Upper lobe of left lung (tissue), 6 donors: ENCODE measurements at regions not wholly inside any gene's neighbourhood (a gene's known extent, or its start where the extent isn't known, plus 50 kb on each side); places are given as distances from the start of the nearest gene placed in this dataset.

ENCODE experiments used
- ATAC-seq, 2 donors: fragments of 200-7000 bp; cut with Tn5 transposase; one replicate each; pipeline ENCODE4 v1.9.1; 2022; ENCODE audit warnings: mild to moderate bottlenecking in 2 of 2, moderate library complexity in 2 of 2; ENCODE audit not compliant: low FRiP score in 2 of 2
- DNase-seq, 2 donors: peaks; one replicate each; pipeline ENCODE4 v3.0.0-alpha.2; 2019 to 2020
- H3K27ac ChIP-seq, 4 donors: fragments of 200-600 bp; sonication (generic); one replicate each; pipeline ENCODE4 v1.5.1; 2016 to 2019
- H3K27me3 ChIP-seq, 4 donors: fragments of 200-600 bp; sonication (generic); one replicate each; pipeline ENCODE4 v1.5.1; 2017 to 2019
- H3K36me3 ChIP-seq, 4 donors: fragments of 200-600 bp; sonication (generic); one replicate each; pipeline ENCODE4 v1.5.1; 2016 to 2019
- H3K4me1 ChIP-seq, 4 donors: fragments of 200-600 bp; sonication (generic); one replicate each; pipeline ENCODE4 v1.5.1; 2018 to 2019
- H3K4me3 ChIP-seq, 4 donors: fragments of 200-600 bp; sonication (generic); one replicate each; pipeline ENCODE4 v1.5.1; 2017 to 2019; ENCODE audit warnings: mild to moderate bottlenecking in 2 of 4, moderate library complexity in 1 of 4
- H3K9me3 ChIP-seq, 4 donors: fragments of 200-600 bp; sonication (generic); one replicate each; pipeline ENCODE4 v1.5.1; 2018 to 2019
- EP300 ChIP-seq, 4 donors: sonication (generic); formaldehyde crosslinking; IDR thresholded peaks; one replicate each; pipeline ENCODE4 v1.5.1; 2017; ENCODE audit warnings: antibody characterized with exemption in 4 of 4, control low read depth in 2 of 4
- POLR2A ChIP-seq, 4 donors: fragments of 450-650 bp; IDR thresholded peaks; one replicate each; pipeline ENCODE4 v1.5.1; 2016 to 2017; ENCODE audit warnings: antibody characterized with exemption in 4 of 4, mild to moderate bottlenecking in 2 of 4
- POLR2AphosphoS5 ChIP-seq, 2 donors: sonication (generic); formaldehyde crosslinking; IDR thresholded peaks; one replicate each; pipeline ENCODE4 v1.5.1; 2017; ENCODE audit warnings: antibody characterized with exemption in 2 of 2
- WGBS, 2 donors: methylation state at CpG; one replicate each; pipeline ENCODE4 v1.1.5; 2017 to 2018; 5-methylcytosine and 5-hydroxymethylcytosine counted together
- TF ChIP-seq, protein P1 (sequence below), 6 experiments: fragments of 450-650 bp in 4 of 6; fragments of 200-600 bp in 2 of 6; sonication (generic) in 2 of 6; IDR thresholded peaks; one replicate each; pipeline ENCODE4 v1.5.1; 2016 to 2019; ENCODE audit warnings: antibody characterized with exemption in 6 of 6
- donor health status: DM: no; HTN: no; CAD: no; lungs with moderate emphysema.
- donor health status: DM: no; HTN: yes; CAD: no; lungs with severe emphysema.

DNA sequence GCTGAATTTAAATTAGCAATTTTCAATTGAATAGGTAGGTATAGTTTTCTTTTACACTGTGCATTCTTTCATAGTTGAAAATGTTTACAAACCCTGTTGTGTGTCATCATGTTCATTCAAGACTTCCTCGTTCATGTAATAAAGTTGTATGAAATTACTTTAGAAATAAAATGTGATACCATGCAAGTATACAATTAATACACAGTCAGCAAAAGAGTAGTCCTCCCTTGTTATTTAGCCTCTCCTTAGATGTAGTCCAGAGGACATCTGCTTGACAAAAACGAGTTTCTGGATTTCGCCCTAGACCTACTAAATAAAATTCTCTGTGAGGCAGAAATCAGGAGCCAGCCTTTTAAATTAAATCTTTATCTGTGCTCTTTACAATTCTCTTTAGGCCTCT is 231.6 kb downstream of the CXXC4 start:
- no peak for DNase-seq
- Histone ChIP-seq H3K4me3 (no peak overlapping the region), H3K27me3 (no peaks in the 10 kb centered on the region), H3K9me3 (no peaks in the 10 kb centered on the region), H3K36me3 (no peaks in the 10 kb centered on the region), H3K27ac (no peak overlapping the region), H3K4me1 (no peaks in the 10 kb centered on the region)
- no peak for ATAC-seq
- WGBS, 2 donors = 71 to 76% methylated on average over 3 of the region's 3 CpGs
- no peak for TF ChIP-seq POLR2AphosphoS5 (IDR thresholded peaks at IDR 0.05)
- TF ChIP-seq, protein P1, sequence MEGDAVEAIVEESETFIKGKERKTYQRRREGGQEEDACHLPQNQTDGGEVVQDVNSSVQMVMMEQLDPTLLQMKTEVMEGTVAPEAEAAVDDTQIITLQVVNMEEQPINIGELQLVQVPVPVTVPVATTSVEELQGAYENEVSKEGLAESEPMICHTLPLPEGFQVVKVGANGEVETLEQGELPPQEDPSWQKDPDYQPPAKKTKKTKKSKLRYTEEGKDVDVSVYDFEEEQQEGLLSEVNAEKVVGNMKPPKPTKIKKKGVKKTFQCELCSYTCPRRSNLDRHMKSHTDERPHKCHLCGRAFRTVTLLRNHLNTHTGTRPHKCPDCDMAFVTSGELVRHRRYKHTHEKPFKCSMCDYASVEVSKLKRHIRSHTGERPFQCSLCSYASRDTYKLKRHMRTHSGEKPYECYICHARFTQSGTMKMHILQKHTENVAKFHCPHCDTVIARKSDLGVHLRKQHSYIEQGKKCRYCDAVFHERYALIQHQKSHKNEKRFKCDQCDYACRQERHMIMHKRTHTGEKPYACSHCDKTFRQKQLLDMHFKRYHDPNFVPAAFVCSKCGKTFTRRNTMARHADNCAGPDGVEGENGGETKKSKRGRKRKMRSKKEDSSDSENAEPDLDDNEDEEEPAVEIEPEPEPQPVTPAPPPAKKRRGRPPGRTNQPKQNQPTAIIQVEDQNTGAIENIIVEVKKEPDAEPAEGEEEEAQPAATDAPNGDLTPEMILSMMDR (IDR thresholded peaks at IDR 0.05) = no peak
- TF ChIP-seq EP300 (IDR thresholded peaks at IDR 0.05) = no peak
- no peak for TF ChIP-seq POLR2A (IDR thresholded peaks at IDR 0.05)

GRCh38 chr4:104262678-104263077 is 232.0 kb downstream of the CXXC4 start:
- ATAC-seq = no peak
- H3K9me3 ChIP-seq = no peaks in the 10 kb centered on the region
- WGBS, 2 donors = 75 to 83% methylated on average over 2 of the region's 2 CpGs
- no peak for DNase-seq
- H3K4me1 ChIP-seq = no peaks in the 10 kb centered on the region
- H3K4me3 ChIP-seq = no peak overlapping the region
- H3K27me3 ChIP-seq = no peaks in the 10 kb centered on the region
- TF ChIP-seq POLR2A (IDR thresholded peaks at IDR 0.05) (no peak), POLR2AphosphoS5 (IDR thresholded peaks at IDR 0.05) (no peak), EP300 (IDR thresholded peaks at IDR 0.05) (no peak)
- TF ChIP-seq, protein P1 (IDR thresholded peaks at IDR 0.05) = no peak
- no peak overlapping the region for H3K27ac ChIP-seq
- no peaks in the 10 kb centered on the region for H3K36me3 ChIP-seq

DNA sequence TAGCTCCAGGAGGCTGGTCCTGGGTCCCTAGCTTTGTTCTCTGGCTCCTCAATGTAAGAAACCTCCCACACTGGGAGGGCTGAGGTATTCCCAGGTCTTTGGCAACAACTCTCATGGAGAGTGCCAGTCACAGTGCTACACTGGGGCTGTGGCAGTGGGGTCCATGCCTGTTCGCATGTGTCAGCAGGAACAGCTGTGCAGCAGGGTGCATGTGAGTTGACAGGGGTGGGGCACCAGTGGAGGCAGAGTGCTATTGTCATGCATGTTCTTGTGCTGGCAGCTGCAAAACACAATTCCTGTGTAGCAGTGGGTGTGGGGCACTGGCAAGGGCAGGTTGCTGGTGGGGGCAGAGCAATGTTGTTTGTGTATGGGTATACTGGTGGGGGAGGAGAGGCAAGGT is 246.0 kb downstream of the CXXC4 start:
- no peaks in the 10 kb centered on the region for H3K4me1 ChIP-seq
- H3K36me3 ChIP-seq = no peaks in the 10 kb centered on the region
- ATAC-seq (no peak), DNase-seq (no peak)
- no peak overlapping the region for H3K27ac ChIP-seq
- TF ChIP-seq POLR2AphosphoS5 (IDR thresholded peaks at IDR 0.05) (no peak), POLR2A (IDR thresholded peaks at IDR 0.05) (no peak), EP300 (IDR thresholded peaks at IDR 0.05) (no peak)
- TF ChIP-seq, protein P1 (IDR thresholded peaks at IDR 0.05) = no peak
- H3K27me3 ChIP-seq = no peaks in the 10 kb centered on the region
- H3K9me3 ChIP-seq = peaks cover 0 to 5% (median 0%) of the 10 kb centered on the region in 4 donors
- no peak overlapping the region for H3K4me3 ChIP-seq
- 75 to 100% methylated on average over 1 of the region's 1 CpG for WGBS, 2 donors

DNA sequence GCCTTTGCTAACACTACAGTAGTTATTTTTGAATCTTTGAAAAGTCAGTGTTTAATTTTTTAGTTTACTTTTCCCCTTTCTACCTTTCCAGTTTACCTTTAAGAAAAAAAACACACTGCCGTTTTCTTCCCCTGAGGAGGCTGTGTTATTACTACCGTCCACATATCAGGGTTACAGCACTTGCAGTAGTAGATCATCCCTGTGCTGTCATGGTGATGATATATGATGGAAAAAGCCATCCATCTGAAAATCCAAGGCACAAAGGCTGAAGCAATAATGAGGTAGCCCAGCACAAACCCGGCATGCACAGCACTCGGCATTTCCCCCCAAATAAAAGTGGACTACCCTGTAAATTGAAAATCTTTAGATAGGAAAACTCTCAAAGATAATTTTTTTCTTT is 258.7 kb downstream of the CXXC4 start:
- 33 to 39% methylated on average over 4 of the region's 4 CpGs for WGBS, 2 donors
- Histone ChIP-seq H3K27me3 (no peaks in the 10 kb centered on the region), H3K27ac (no peak overlapping the region), H3K9me3 (no peaks in the 10 kb centered on the region), H3K36me3 (no peaks in the 10 kb centered on the region), H3K4me3 (no peak overlapping the region), H3K4me1 (no peaks in the 10 kb centered on the region)
- ATAC-seq (no peak), DNase-seq (no peak)
- TF ChIP-seq POLR2A (IDR thresholded peaks at IDR 0.05) = no peak
- TF ChIP-seq, protein P1 (IDR thresholded peaks at IDR 0.05) = no peak
- no peak for TF ChIP-seq POLR2AphosphoS5 (IDR thresholded peaks at IDR 0.05)

DNA sequence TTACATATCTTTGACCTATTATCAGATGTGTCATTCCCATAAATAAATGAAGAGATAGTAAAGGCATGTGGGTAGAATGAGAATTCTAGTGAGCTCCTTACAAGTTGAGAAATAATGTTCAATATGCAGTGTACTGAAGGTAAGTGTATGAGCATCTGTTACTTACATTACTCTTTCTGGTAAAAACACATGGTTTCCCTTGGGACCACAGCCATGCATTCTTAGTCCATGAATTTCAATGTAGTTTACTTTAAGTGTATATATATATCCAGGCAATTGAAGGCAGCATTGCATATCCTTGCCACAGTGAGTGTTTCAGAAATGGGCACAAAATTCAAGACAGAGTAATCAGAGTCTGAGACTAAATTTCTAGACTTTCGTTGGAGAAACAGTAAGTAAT is 277.2 kb downstream of the CXXC4 start:
- WGBS, 2 donors = 43 to 47% methylated on average over 1 of the region's 1 CpG
- Histone ChIP-seq H3K36me3 (no peaks in the 10 kb centered on the region), H3K9me3 (no peaks in the 10 kb centered on the region), H3K27ac (no peak overlapping the region), H3K27me3 (no peaks in the 10 kb centered on the region), H3K4me3 (no peak overlapping the region), H3K4me1 (no peaks in the 10 kb centered on the region)
- no peak for DNase-seq
- no peak for ATAC-seq
- TF ChIP-seq, protein P1 (IDR thresholded peaks at IDR 0.05) = no peak
- TF ChIP-seq EP300 (IDR thresholded peaks at IDR 0.05) = no peak
- TF ChIP-seq POLR2AphosphoS5 (IDR thresholded peaks at IDR 0.05) = no peak
- TF ChIP-seq POLR2A (IDR thresholded peaks at IDR 0.05) = no peak
